DND-41 (cell line): ENCODE measurements at regions not wholly inside any gene's neighbourhood (a gene's known extent, or its start where the extent isn't known, plus 50 kb on each side); places are given as distances from the start of the nearest gene placed in this dataset.
A peak's percentile ranks its signal among the peaks of the same experiment; 100 is the strongest.

Experiments used
- ATAC-seq: fragments of 200-7000 bp; cut with Tn5 transposase; 3 replicates; pipeline ENCODE4 v1.9.1; 2021; ENCODE audit warnings: low read depth; ENCODE audit not compliant: insufficient read depth
- DNase-seq: peaks from one replicate; pipeline ENCODE4 v3.0.0-alpha.2; 2020
- H2AFZ ChIP-seq: 2 replicates; pipeline ENCODE4 v1.6.0; 2012; ENCODE audit warnings: low read depth, low read length
- H3K27ac ChIP-seq: 2 replicates; pipeline ENCODE4 v1.5.1; 2012; ENCODE audit warnings: low read length, inconsistent platforms
- H3K27me3 ChIP-seq: fragments of 200-600 bp; sonication (generic); 2 replicates; pipeline ENCODE4 v1.6.0; 2012; ENCODE audit warnings: low read length, mild to moderate bottlenecking, inconsistent platforms; ENCODE audit not compliant: insufficient read depth, poor library complexity
- H3K36me3 ChIP-seq: 2 replicates; pipeline ENCODE4 v1.5.1; 2012; ENCODE audit warnings: low read length, inconsistent platforms; ENCODE audit not compliant: insufficient read depth
- H3K4me1 ChIP-seq: 2 replicates; pipeline ENCODE4 v1.5.1; 2012; ENCODE audit warnings: mild to moderate bottlenecking, low read length; ENCODE audit not compliant: insufficient read depth
- H3K4me2 ChIP-seq: 2 replicates; pipeline ENCODE4 v1.6.0; 2012; ENCODE audit warnings: mild to moderate bottlenecking, moderate library complexity, low read length, inconsistent platforms; ENCODE audit not compliant: insufficient read depth
- H3K4me3 ChIP-seq, 2 experiments: fragments of 200-600 bp in 1 of 2; shearing (Covaris generic) in 1 of 2; 2 replicates each; pipeline ENCODE4 v1.5.1; 2012 to 2016; ENCODE audit warnings: inconsistent platforms in 2 of 2, low read length in 2 of 2, mild to moderate bottlenecking in 2 of 2, low read depth in 1 of 2, moderate library complexity in 1 of 2
- H3K79me2 ChIP-seq: 2 replicates; pipeline ENCODE4 v1.6.0; 2012; ENCODE audit warnings: low read length, inconsistent platforms; ENCODE audit not compliant: insufficient read depth
- H3K9ac ChIP-seq: 2 replicates; pipeline ENCODE4 v1.6.0; 2012; ENCODE audit warnings: low read depth, mild to moderate bottlenecking, inconsistent platforms, low read length, moderate library complexity
- H3K9me3 ChIP-seq: 2 replicates; pipeline ENCODE4 v1.5.1; 2012; ENCODE audit warnings: low read length, moderate library complexity, mild to moderate bottlenecking, inconsistent platforms; ENCODE audit not compliant: insufficient read depth, severe bottlenecking
- H4K20me1 ChIP-seq: 2 replicates; pipeline ENCODE4 v1.6.0; 2012; ENCODE audit warnings: low read length; ENCODE audit not compliant: insufficient read depth
- CTCF ChIP-seq: IDR thresholded peaks from 2 replicates; pipeline ENCODE4 v1.5.1; 2012; ENCODE audit warnings: borderline replicate concordance, low read length, moderate library complexity, mild to moderate bottlenecking; ENCODE audit not compliant: poor library complexity, severe bottlenecking; ENCODE audit errors: extremely low read depth
- EZH2 ChIP-seq: IDR thresholded peaks from 3 replicates; pipeline ENCODE4 v1.6.1; 2012; ENCODE audit warnings: borderline replicate concordance, low read depth, mild to moderate bottlenecking, moderate library complexity, low read length, inconsistent platforms; ENCODE audit not compliant: severe bottlenecking

- H3K4me1 ChIP-seq: peaks cover 39% of the 10 kb centered on the region
- DNase-seq: no peak
- H3K27me3 ChIP-seq: no peaks in the 10 kb centered on the region
- H3K9me3 ChIP-seq: peaks cover 5% of the 10 kb centered on the region
- H2AFZ ChIP-seq: no peak overlapping the region
- H3K79me2 ChIP-seq: no peaks in the 10 kb centered on the region
- H3K27ac ChIP-seq: peak overlapping the region; percentile 67
- no peak for ATAC-seq
- H3K4me2 ChIP-seq: peak overlapping the region; percentile 59
- no peaks in the 10 kb centered on the region for H3K36me3 ChIP-seq
- H4K20me1 ChIP-seq: no peaks in the 10 kb centered on the region
- TF ChIP-seq EZH2 (no peak), CTCF (no peak)
- H3K4me3 ChIP-seq: peak overlapping the region in 1 of 2 experiments; percentile 28; a peak in 1 of 4 replicates
- peak overlapping the region; percentile 25; the same call in 1 of the 2 replicates for H3K9ac ChIP-seq
These were observed 84.0 kb upstream of the TNRC6C start for GRCh38 chr17:77874303-77875050.

GRCh38 chr17:77875051-77875780 is 83.3 kb upstream of the TNRC6C start:
- no peak overlapping the region for H3K9ac ChIP-seq
- no peaks in the 10 kb centered on the region for H4K20me1 ChIP-seq
- no peaks in the 10 kb centered on the region for H3K79me2 ChIP-seq
- DNase-seq: no peak
- H3K4me1 ChIP-seq: peaks cover 47% of the 10 kb centered on the region
- TF ChIP-seq CTCF (no peak), EZH2 (no peak)
- H3K27me3 ChIP-seq: no peaks in the 10 kb centered on the region
- no peak overlapping the region for H2AFZ ChIP-seq
- ATAC-seq: no peak
- H3K4me3 ChIP-seq: no peak overlapping the region
- H3K36me3 ChIP-seq: no peaks in the 10 kb centered on the region
- peaks cover 5% of the 10 kb centered on the region for H3K9me3 ChIP-seq
- H3K4me2 ChIP-seq: no peak overlapping the region
- no peak overlapping the region for H3K27ac ChIP-seq

- H3K79me2 ChIP-seq: no peaks in the 10 kb centered on the region
- H2AFZ ChIP-seq: no peak overlapping the region
- peaks cover 5% of the 10 kb centered on the region for H3K9me3 ChIP-seq
- H3K4me3 ChIP-seq: no peak overlapping the region
- H4K20me1 ChIP-seq: no peaks in the 10 kb centered on the region
- no peak overlapping the region for H3K9ac ChIP-seq
- peaks cover 54% of the 10 kb centered on the region for H3K4me1 ChIP-seq
- no peak overlapping the region for H3K27ac ChIP-seq
- ATAC-seq: no peak
- H3K36me3 ChIP-seq: no peaks in the 10 kb centered on the region
- no peak overlapping the region for H3K4me2 ChIP-seq
- DNase-seq: no peak
- no peaks in the 10 kb centered on the region for H3K27me3 ChIP-seq
- TF ChIP-seq CTCF: no peak
- no peak for TF ChIP-seq EZH2
These were observed 82.5 kb upstream of the TNRC6C start for GRCh38 chr17:77875881-77876509.
